ENCODE measurements at regions not wholly inside any gene's neighbourhood (a gene's known extent, or its start where the extent isn't known, plus 50 kb on each side); places are given as distances from the start of the nearest gene placed in this dataset.

- DNase-seq (no peak), ATAC-seq (ENCODE audit: insufficient read depth, low read depth) (no peak)
- no peak overlapping the region for H3K27ac ChIP-seq (ENCODE audit: low read length)
- H3K4me1 ChIP-seq (ENCODE audit: insufficient read depth, low read length), result no peaks in the 10 kb centered on the region
- TF ChIP-seq EZH2 (IDR thresholded peaks at IDR 0.05; ENCODE audit: borderline replicate concordance, low read depth, low read length, severe bottlenecking), result no peak
- TF ChIP-seq CTCF (IDR thresholded peaks at IDR 0.05; ENCODE audit: borderline replicate concordance, extremely low read depth, low read length, poor library complexity, severe bottlenecking), result no peak
- H2AFZ ChIP-seq (ENCODE audit: low read depth, low read length), result no peak overlapping the region
- H3K9me3 ChIP-seq (ENCODE audit: insufficient read depth, low read length, severe bottlenecking), result no peaks in the 10 kb centered on the region
- no peak overlapping the region for H3K4me3 ChIP-seq (ENCODE audit: low read depth in 1 of 2, low read length in 2 of 2)
- no peaks in the 10 kb centered on the region for H3K36me3 ChIP-seq (ENCODE audit: insufficient read depth, low read length)
- H4K20me1 ChIP-seq (ENCODE audit: insufficient read depth, low read length), result no peaks in the 10 kb centered on the region
- H3K4me2 ChIP-seq (ENCODE audit: insufficient read depth, low read length), result no peak overlapping the region
- no peaks in the 10 kb centered on the region for H3K79me2 ChIP-seq (ENCODE audit: insufficient read depth, low read length)
- no peak overlapping the region for H3K9ac ChIP-seq (ENCODE audit: low read depth, low read length)
- H3K27me3 ChIP-seq (ENCODE audit: insufficient read depth, low read length, poor library complexity), result peaks cover 9% of the 10 kb centered on the region
Observed at GRCh38 chr5:135128361-135128760, 94.3 kb upstream of the PITX1 start.

GRCh38 chr5:135127439-135128240, 93.6 kb upstream of the PITX1 start:
- DNase-seq (no peak), ATAC-seq (ENCODE audit: insufficient read depth, low read depth) (no peak)
- no peak overlapping the region for H3K4me3 ChIP-seq (ENCODE audit: low read depth in 1 of 2, low read length in 2 of 2)
- no peaks in the 10 kb centered on the region for H3K79me2 ChIP-seq (ENCODE audit: insufficient read depth, low read length)
- H2AFZ ChIP-seq (ENCODE audit: low read depth, low read length), result no peak overlapping the region
- H3K27ac ChIP-seq (ENCODE audit: low read length), result no peak overlapping the region
- no peaks in the 10 kb centered on the region for H3K36me3 ChIP-seq (ENCODE audit: insufficient read depth, low read length)
- H3K4me1 ChIP-seq (ENCODE audit: insufficient read depth, low read length), result no peaks in the 10 kb centered on the region
- no peak overlapping the region for H3K9ac ChIP-seq (ENCODE audit: low read depth, low read length)
- H3K4me2 ChIP-seq (ENCODE audit: insufficient read depth, low read length), result no peak overlapping the region
- H3K9me3 ChIP-seq (ENCODE audit: insufficient read depth, low read length, severe bottlenecking), result no peaks in the 10 kb centered on the region
- peaks cover 9% of the 10 kb centered on the region for H3K27me3 ChIP-seq (ENCODE audit: insufficient read depth, low read length, poor library complexity)
- TF ChIP-seq CTCF (IDR thresholded peaks at IDR 0.05; ENCODE audit: borderline replicate concordance, extremely low read depth, low read length, poor library complexity, severe bottlenecking) (no peak), EZH2 (IDR thresholded peaks at IDR 0.05; ENCODE audit: borderline replicate concordance, low read depth, low read length, severe bottlenecking) (no peak)
- no peaks in the 10 kb centered on the region for H4K20me1 ChIP-seq (ENCODE audit: insufficient read depth, low read length)

GRCh38 chr5:135126688-135127438, 92.8 kb upstream of the PITX1 start:
- no peak for TF ChIP-seq EZH2 (IDR thresholded peaks at IDR 0.05; ENCODE audit: borderline replicate concordance, low read depth, low read length, severe bottlenecking)
- no peak for TF ChIP-seq CTCF (IDR thresholded peaks at IDR 0.05; ENCODE audit: borderline replicate concordance, extremely low read depth, low read length, poor library complexity, severe bottlenecking)
- DNase-seq (no peak), ATAC-seq (ENCODE audit: insufficient read depth, low read depth) (no peak)
- H3K4me2 ChIP-seq (ENCODE audit: insufficient read depth, low read length), result no peak overlapping the region
- H3K9me3 ChIP-seq (ENCODE audit: insufficient read depth, low read length, severe bottlenecking), result no peaks in the 10 kb centered on the region
- H3K4me1 ChIP-seq (ENCODE audit: insufficient read depth, low read length), result no peaks in the 10 kb centered on the region
- H3K27me3 ChIP-seq (ENCODE audit: insufficient read depth, low read length, poor library complexity), result peaks cover 9% of the 10 kb centered on the region
- H3K4me3 ChIP-seq (ENCODE audit: low read depth in 1 of 2, low read length in 2 of 2), result no peak overlapping the region
- H4K20me1 ChIP-seq (ENCODE audit: insufficient read depth, low read length), result no peaks in the 10 kb centered on the region
- H3K27ac ChIP-seq (ENCODE audit: low read length), result no peak overlapping the region
- no peak overlapping the region for H2AFZ ChIP-seq (ENCODE audit: low read depth, low read length)
- no peaks in the 10 kb centered on the region for H3K36me3 ChIP-seq (ENCODE audit: insufficient read depth, low read length)
- no peak overlapping the region for H3K9ac ChIP-seq (ENCODE audit: low read depth, low read length)
- H3K79me2 ChIP-seq (ENCODE audit: insufficient read depth, low read length), result no peaks in the 10 kb centered on the region
